PC-9 (cell line): ENCODE measurements at regions not wholly inside any gene's neighbourhood (a gene's known extent, or its start where the extent isn't known, plus 50 kb on each side); places are given as distances from the start of the nearest gene placed in this dataset.

Experiments used
- EZH2 ChIP-seq: fragments of 200-600 bp; sonication (generic); IDR thresholded peaks from 2 replicates; pipeline ENCODE4 v1.8.0; 2017; ENCODE audit warnings: antibody characterized with exemption, low read depth
- TF ChIP-seq, protein P1 (sequence below): fragments of 200-600 bp; sonication (generic); conservative IDR thresholded peaks from 2 replicates; pipeline ENCODE4 v1.6.1; 2017; ENCODE audit warnings: mixed run types, antibody characterized with exemption, mild to moderate bottlenecking, moderate library complexity

DNA sequence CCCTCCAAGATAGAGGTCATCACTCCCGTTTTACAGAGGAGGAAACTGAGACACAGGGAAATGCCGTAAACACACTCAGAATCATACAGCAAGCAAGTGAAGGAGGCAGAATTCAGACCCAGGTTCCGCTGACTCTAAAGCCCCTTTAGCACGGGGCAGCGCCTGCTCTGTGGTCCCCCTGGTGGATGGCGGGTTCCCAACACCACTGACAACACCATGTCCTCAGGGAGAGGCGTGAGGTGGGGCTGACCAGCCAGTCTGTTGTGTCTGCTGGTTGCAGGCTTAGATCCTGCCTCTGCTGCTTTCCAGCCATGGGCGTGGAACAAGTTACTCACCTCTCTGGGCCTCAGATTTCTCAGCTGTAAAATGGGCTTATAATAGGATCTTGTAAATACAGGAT is 617.3 kb downstream of the MATN1 start:
- TF ChIP-seq, protein P1, sequence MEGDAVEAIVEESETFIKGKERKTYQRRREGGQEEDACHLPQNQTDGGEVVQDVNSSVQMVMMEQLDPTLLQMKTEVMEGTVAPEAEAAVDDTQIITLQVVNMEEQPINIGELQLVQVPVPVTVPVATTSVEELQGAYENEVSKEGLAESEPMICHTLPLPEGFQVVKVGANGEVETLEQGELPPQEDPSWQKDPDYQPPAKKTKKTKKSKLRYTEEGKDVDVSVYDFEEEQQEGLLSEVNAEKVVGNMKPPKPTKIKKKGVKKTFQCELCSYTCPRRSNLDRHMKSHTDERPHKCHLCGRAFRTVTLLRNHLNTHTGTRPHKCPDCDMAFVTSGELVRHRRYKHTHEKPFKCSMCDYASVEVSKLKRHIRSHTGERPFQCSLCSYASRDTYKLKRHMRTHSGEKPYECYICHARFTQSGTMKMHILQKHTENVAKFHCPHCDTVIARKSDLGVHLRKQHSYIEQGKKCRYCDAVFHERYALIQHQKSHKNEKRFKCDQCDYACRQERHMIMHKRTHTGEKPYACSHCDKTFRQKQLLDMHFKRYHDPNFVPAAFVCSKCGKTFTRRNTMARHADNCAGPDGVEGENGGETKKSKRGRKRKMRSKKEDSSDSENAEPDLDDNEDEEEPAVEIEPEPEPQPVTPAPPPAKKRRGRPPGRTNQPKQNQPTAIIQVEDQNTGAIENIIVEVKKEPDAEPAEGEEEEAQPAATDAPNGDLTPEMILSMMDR, result peak; percentile 61
- TF ChIP-seq EZH2, result no peak
